HepG2 (cell line): ENCODE measurements at regions not wholly inside any gene's neighbourhood (a gene's known extent, or its start where the extent isn't known, plus 50 kb on each side); places are given as distances from the start of the nearest gene placed in this dataset.

Source experiments
- ATAC-seq: fragments of 200-7000 bp; cut with Tn5 transposase; 3 replicates; pipeline ENCODE4 v1.9.1; 2020; ENCODE audit warnings: mild to moderate bottlenecking, moderate library complexity
- BruUV-seq: library from RNA; stranded (reverse); fragments of 400-500 nt; replicated peaks from 2 replicates; lab custom pipeline; 2021; lab: Mats Ljungman, UMichigan
- CTCF ChIA-PET: fragments of 300-600 bp; formaldehyde crosslinking; extraction: SDS; loops from one replicate; lab custom pipeline; 2021; ENCODE audit warnings: low total read pairs, inconsistent platforms, low intra/inter-chr PET ratio; lab: Yijun Ruan, JAX
- POLR2A ChIA-PET: fragments of 350-600 bp; sonication (Branson Sonifier 250); formaldehyde crosslinking; loops from one replicate; lab custom pipeline; 2020; ENCODE audit warnings: antibody characterized with exemption, inconsistent platforms; lab: Yijun Ruan, JAX
- DNase-seq: peaks from one replicate; pipeline ENCODE4 v3.0.0-alpha.2; 2015; ENCODE audit warnings: low spot score
- FAIRE-seq: peaks from 3 replicates; lab custom pipeline; 2011; peaks lifted over from hg19 to GRCh38; lab: Jason Lieb, UNC
- H2AFZ ChIP-seq: one replicate; pipeline ENCODE4 v1.6.1; 2011; ENCODE audit warnings: low read length, inconsistent platforms
- H3K27ac ChIP-seq: fragments of 300-600 bp; 3 replicates; pipeline ENCODE4 v1.8.0; 2011; ENCODE audit warnings: mixed run types, mild to moderate bottlenecking, mixed read lengths, low read length, inconsistent platforms; ENCODE audit not compliant: insufficient read depth; ENCODE audit errors: extremely low read length
- H3K27me3 ChIP-seq, 2 experiments: fragments of 200-600 bp in 1 of 2; 2 replicates in 1 of 2; 3 replicates in 1 of 2; pipeline versions ENCODE4 v1.6.0 to v1.8.0; 2011; ENCODE audit warnings: low read length in 2 of 2, mild to moderate bottlenecking in 2 of 2, moderate library complexity in 2 of 2, inconsistent platforms in 1 of 2; ENCODE audit not compliant: insufficient read depth in 2 of 2, control insufficient read depth in 1 of 2
- H3K36me3 ChIP-seq, 2 experiments: fragments of 200-600 bp in 1 of 2; replicated peaks in 1 of 2; 2 replicates in 1 of 2; 3 replicates in 1 of 2; pipeline versions ENCODE4 v1.5.1 to v1.8.0; 2011; ENCODE audit warnings: low read length in 2 of 2, inconsistent platforms in 1 of 2; ENCODE audit not compliant: insufficient read depth in 2 of 2, control insufficient read depth in 1 of 2
- H3K4me1 ChIP-seq: 2 replicates; pipeline ENCODE4 v1.5.1; 2012; ENCODE audit warnings: low read length, inconsistent platforms; ENCODE audit not compliant: insufficient read depth
- H3K4me2 ChIP-seq: 2 replicates; pipeline ENCODE4 v1.6.0; 2011; ENCODE audit warnings: low read depth, low read length, inconsistent platforms
- H3K4me3 ChIP-seq, 3 experiments: fragments of 200-600 bp in 1 of 3; sonication (generic), shearing (Covaris generic) in 1 of 3; replicated peaks in 1 of 3; 2 replicates each; pipeline ENCODE4 v1.5.1; 2011 to 2016; ENCODE audit warnings: low read length in 3 of 3, inconsistent platforms in 2 of 3, low read depth in 2 of 3, mild to moderate bottlenecking in 2 of 3, control low read depth in 1 of 3, mixed read lengths in 1 of 3; ENCODE audit not compliant: insufficient read depth in 1 of 3
- H3K79me2 ChIP-seq: one replicate; pipeline ENCODE4 v1.6.1; 2011; ENCODE audit warnings: low read length, inconsistent platforms; ENCODE audit not compliant: insufficient read depth
- H3K9ac ChIP-seq: 2 replicates; pipeline ENCODE4 v1.6.0; 2011; ENCODE audit warnings: mild to moderate bottlenecking, low read depth, low read length, inconsistent platforms; ENCODE audit not compliant: insufficient read depth
- H3K9me3 ChIP-seq: 2 replicates; pipeline ENCODE4 v1.5.1; 2012; ENCODE audit warnings: mild to moderate bottlenecking, low read length
- H4K20me1 ChIP-seq: 2 replicates; pipeline ENCODE4 v1.6.0; 2011; ENCODE audit warnings: inconsistent platforms, mild to moderate bottlenecking, low read length, moderate library complexity; ENCODE audit not compliant: insufficient read depth
- ZNF609 ChIP-seq: sonication (generic); formaldehyde crosslinking; IDR thresholded peaks from 2 replicates; pipeline ENCODE4 v1.4.0; 2020; ENCODE audit warnings: mild to moderate bottlenecking, missing genetic modification reagents, borderline replicate concordance
- WGBS: methylation state at CpG from one replicate; pipeline ENCODE4 v1.1.6; 2017; ENCODE audit warnings: low lambda C conversion rate; 5-methylcytosine and 5-hydroxymethylcytosine counted together
- in situ Hi-C: cut with HindIII; loops from 2 replicates; pipeline ENCODE4 v1.10.0; 2017; ENCODE audit warnings: low pct_unique_long_range_greater_than_20kb; ENCODE audit not compliant: extremely low pct_ligation_motif_present
- intact Hi-C: fragments of 100-400 bp; cut with micrococcal nuclease; formaldehyde crosslinking; loops from one replicate; pipeline ENCODE4 v1.10.0; 2022; ENCODE audit not compliant: unreplicated experiment

- 2% methylated on average over 2 of the region's 2 CpGs for WGBS
- POLR2A ChIA-PET: no interaction called here
- H3K4me1 ChIP-seq: peaks cover 6% of the 10 kb centered on the region; the same call in 1 of the 2 replicates
These were observed 300.7 kb upstream of the UBE2E3 start for GRCh38 chr2:180679693-180680092.

More at GRCh38 chr2:180679693-180680092, 300.7 kb upstream of the UBE2E3 start:
- Histone ChIP-seq H2AFZ (no peak overlapping the region), H3K9me3 (no peaks in the 10 kb centered on the region), H3K27me3 (no peaks in the 10 kb centered on the region), H3K9ac (no peak overlapping the region), H3K4me2 (no peak overlapping the region), H3K36me3 (no peaks in the 10 kb centered on the region), H3K27ac (no peak overlapping the region), H3K4me3 (no peak overlapping the region), H3K79me2 (no peaks in the 10 kb centered on the region), H4K20me1 (no peaks in the 10 kb centered on the region)
- BruUV-seq: no TSS peak
- CTCF ChIA-PET: no interaction called here
- ATAC-seq: no peak
- no peak for FAIRE-seq
- no peak for TF ChIP-seq ZNF609 (CRISPR knock-in tag)
- in situ Hi-C loops (no loop called here), intact Hi-C loops (no loop called here)
- no peak for DNase-seq
